OCI-LY1 (cell line): ENCODE measurements at regions not wholly inside any gene's neighbourhood (a gene's known extent, or its start where the extent isn't known, plus 50 kb on each side); places are given as distances from the start of the nearest gene placed in this dataset.
"Not testable (repeated sequence)": the region's sequence is repeated elsewhere in the genome, so short reads cannot be mapped to it uniquely, and the experiment has no call there.

Experiments used
- CTCF ChIP-seq: fragments of 200-600 bp; sonication (generic), shearing (Covaris generic); IDR thresholded peaks from 2 replicates; pipeline ENCODE4 v1.5.1; 2017; ENCODE audit warnings: mild to moderate bottlenecking, antibody characterized with exemption, low read length, moderate library complexity, mixed read lengths
- EZH2 ChIP-seq: fragments of 200-600 bp; sonication (generic), shearing (Covaris generic); IDR thresholded peaks from 2 replicates; pipeline ENCODE4 v1.8.0; 2017; ENCODE audit warnings: borderline replicate concordance, mixed run types, mild to moderate bottlenecking, antibody characterized with exemption, low read length, moderate library complexity, mixed read lengths

- TF ChIP-seq CTCF, EZH2: not testable (repeated sequence)
Measured at GRCh38 chrX:63217549-63217948, 133.6 kb downstream of the SPIN4 start.
